ENCODE measurements at regions not wholly inside any gene's neighbourhood (a gene's known extent, or its start where the extent isn't known, plus 50 kb on each side); places are given as distances from the start of the nearest gene placed in this dataset.

- CTCF ChIA-PET, result no interaction called here
- POLR2A ChIA-PET, result no interaction called here
- no peak for FAIRE-seq
- SMC1A ChIA-PET (ENCODE audit: uncharacterized antibody, unreplicated experiment), result no interaction called here
- RAD21 ChIA-PET (ENCODE audit: unreplicated experiment), result no interaction called here
- ATAC-seq, result no peak
- TF ChIP-seq NFYB (IDR thresholded peaks at IDR 0.05; ENCODE audit: insufficient read depth, low read depth, low read length), result no peak
- TF ChIP-seq KAT2A (conservative IDR thresholded peaks at IDR 0.05; ENCODE audit: control insufficient read depth, low read depth, low read length), result no peak
- no peak for TF ChIP-seq ZNF687 (IDR thresholded peaks at IDR 0.05)
- no peak for TF ChIP-seq ZNF217 (IDR thresholded peaks at IDR 0.05)
- no peak for TF ChIP-seq HCFC1 (IDR thresholded peaks at IDR 0.05; ENCODE audit: low read length)
- no peak for TF ChIP-seq BCLAF1 (IDR thresholded peaks at IDR 0.05)
- no peak for TF ChIP-seq NR2C1 (IDR thresholded peaks at IDR 0.05)
- Histone ChIP-seq H3K36me3 (ENCODE audit: control insufficient read depth in 2 of 2, insufficient read depth in 2 of 2, low read length in 1 of 2) (no peaks in the 10 kb centered on the region), H2AFZ (ENCODE audit: control insufficient read depth, low read depth, low read length) (no peak overlapping the region), H4K20me1 (ENCODE audit: control insufficient read depth, insufficient read depth) (no peaks in the 10 kb centered on the region), H3K4me1 (ENCODE audit: control insufficient read depth, insufficient read depth, low read length) (no peaks in the 10 kb centered on the region), H3K4me3 (no peak overlapping the region), H3K27ac (ENCODE audit: control insufficient read depth, insufficient read depth) (no peak overlapping the region), H3K4me2 (ENCODE audit: control insufficient read depth, insufficient read depth) (no peak overlapping the region), H3K27me3 (replicated peaks in 1 of 2; ENCODE audit: control insufficient read depth in 2 of 2, insufficient read depth in 2 of 2, low read length in 1 of 2) (no peaks in the 10 kb centered on the region; a peak in 1 of 4 replicates), H3K9ac (ENCODE audit: control insufficient read depth, insufficient read depth, low read length) (no peak overlapping the region), H3K9me3 (replicated peaks; ENCODE audit: control insufficient read depth, insufficient read depth, low read length) (no peaks in the 10 kb centered on the region), H3K79me2 (ENCODE audit: control insufficient read depth, insufficient read depth, low read length) (no peaks in the 10 kb centered on the region)
- in situ Hi-C loops (cut with MboI) (no loop called here), intact Hi-C loops (cut with micrococcal nuclease; ENCODE audit: unreplicated experiment) (no loop called here)
- DNase-seq (ENCODE audit: low read depth, low spot score), result no peak
- 25% methylated on average over 2 of the region's 2 CpGs for WGBS (ENCODE audit: insufficient coverage, insufficient replicate concordance, low lambda C conversion rate, missing lambda C conversion rate)
- BruUV-seq (replicated peaks), result no TSS peak
Observed at GRCh38 chr2:71812736-71813135, 334.9 kb downstream of the CYP26B1 start.

All from GM12878 (cell line).